ENCODE measurements at regions not wholly inside any gene's neighbourhood (a gene's known extent, or its start where the extent isn't known, plus 50 kb on each side); places are given as distances from the start of the nearest gene placed in this dataset.

DNA sequence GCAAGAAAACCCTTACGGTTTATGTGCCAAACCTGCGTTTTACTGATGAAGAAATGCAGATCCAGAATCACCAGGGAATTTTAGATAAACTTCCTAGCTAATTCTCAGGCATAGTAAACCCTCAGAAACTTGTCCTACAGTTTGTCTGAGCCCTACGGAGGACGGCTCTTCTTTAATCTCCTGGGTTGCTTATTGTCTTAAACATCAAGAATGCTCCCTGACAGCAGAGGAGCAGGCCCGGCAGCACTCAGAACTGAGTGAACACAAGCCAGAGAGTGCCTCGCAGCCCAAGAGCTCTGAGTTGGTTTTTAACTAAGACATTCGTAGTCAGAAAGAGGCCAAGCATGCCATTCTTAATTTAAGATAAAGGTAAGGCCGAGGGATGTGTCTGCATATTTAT lies 114.7 kb upstream of the ERCC6L2 start:
- TF ChIP-seq EZH2 (IDR thresholded peaks at IDR 0.05; ENCODE audit: borderline replicate concordance, insufficient read depth, low read depth, low read length, poor library complexity, severe bottlenecking): no peak
- TF ChIP-seq, protein P1, sequence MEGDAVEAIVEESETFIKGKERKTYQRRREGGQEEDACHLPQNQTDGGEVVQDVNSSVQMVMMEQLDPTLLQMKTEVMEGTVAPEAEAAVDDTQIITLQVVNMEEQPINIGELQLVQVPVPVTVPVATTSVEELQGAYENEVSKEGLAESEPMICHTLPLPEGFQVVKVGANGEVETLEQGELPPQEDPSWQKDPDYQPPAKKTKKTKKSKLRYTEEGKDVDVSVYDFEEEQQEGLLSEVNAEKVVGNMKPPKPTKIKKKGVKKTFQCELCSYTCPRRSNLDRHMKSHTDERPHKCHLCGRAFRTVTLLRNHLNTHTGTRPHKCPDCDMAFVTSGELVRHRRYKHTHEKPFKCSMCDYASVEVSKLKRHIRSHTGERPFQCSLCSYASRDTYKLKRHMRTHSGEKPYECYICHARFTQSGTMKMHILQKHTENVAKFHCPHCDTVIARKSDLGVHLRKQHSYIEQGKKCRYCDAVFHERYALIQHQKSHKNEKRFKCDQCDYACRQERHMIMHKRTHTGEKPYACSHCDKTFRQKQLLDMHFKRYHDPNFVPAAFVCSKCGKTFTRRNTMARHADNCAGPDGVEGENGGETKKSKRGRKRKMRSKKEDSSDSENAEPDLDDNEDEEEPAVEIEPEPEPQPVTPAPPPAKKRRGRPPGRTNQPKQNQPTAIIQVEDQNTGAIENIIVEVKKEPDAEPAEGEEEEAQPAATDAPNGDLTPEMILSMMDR (IDR thresholded peaks at IDR 0.05): no peak
